Esophagus squamous epithelium (tissue), 4 donors: ENCODE measurements at regions not wholly inside any gene's neighbourhood (a gene's known extent, or its start where the extent isn't known, plus 50 kb on each side); places are given as distances from the start of the nearest gene placed in this dataset.

ENCODE experiments used
- CTCF ChIP-seq, 6 experiments: fragments of 450-650 bp in 4 of 6; fragments of 200-600 bp in 2 of 6; sonication (generic) in 2 of 6; IDR thresholded peaks; one replicate each; pipeline ENCODE4 v1.5.1; 2016 to 2019; ENCODE audit warnings: antibody characterized with exemption in 6 of 6, mild to moderate bottlenecking in 4 of 6, moderate library complexity in 4 of 6
- POLR2A ChIP-seq, 4 donors: fragments of 450-650 bp; IDR thresholded peaks; one replicate each; pipeline ENCODE4 v1.6.1; 2017; ENCODE audit warnings: antibody characterized with exemption in 4 of 4, mild to moderate bottlenecking in 4 of 4, moderate library complexity in 3 of 4

GRCh38 chr3:124258057-124258500 is 266.2 kb upstream of the ROPN1 start:
- TF ChIP-seq CTCF (IDR thresholded peaks at IDR 0.05) (no peak), POLR2A (IDR thresholded peaks at IDR 0.05) (no peak)
